OCI-M1 (cell line): ENCODE measurements at regions not wholly inside any gene's neighbourhood (a gene's known extent, or its start where the extent isn't known, plus 50 kb on each side); places are given as distances from the start of the nearest gene placed in this dataset.
A peak's percentile ranks its signal among the peaks of the same experiment; 100 is the strongest.

Source experiments
- DNase-seq: peaks from one replicate; lab custom pipeline; 2025; lab: John Stamatoyannopoulos, UW

DNA sequence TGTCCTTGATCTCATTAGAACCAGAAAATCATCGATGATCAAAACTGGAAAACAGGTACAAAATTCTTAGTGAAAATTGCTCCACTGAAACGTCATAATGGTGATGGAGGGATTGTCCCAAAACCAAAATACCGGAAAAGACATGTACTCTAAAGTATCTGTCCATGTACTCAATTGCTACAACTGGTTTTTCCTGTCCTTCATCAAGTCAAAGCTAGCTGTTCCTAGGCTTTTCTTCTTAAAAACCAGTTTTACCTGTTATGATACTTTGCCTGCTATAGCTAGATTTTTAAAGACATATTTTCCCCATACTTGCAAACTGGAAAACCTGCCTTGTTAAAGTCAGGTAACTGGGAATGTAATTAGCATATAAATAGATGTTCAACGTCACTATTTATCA, 50.5 kb upstream of the LRRC1 start:
- DNase-seq, result no peak

DNA sequence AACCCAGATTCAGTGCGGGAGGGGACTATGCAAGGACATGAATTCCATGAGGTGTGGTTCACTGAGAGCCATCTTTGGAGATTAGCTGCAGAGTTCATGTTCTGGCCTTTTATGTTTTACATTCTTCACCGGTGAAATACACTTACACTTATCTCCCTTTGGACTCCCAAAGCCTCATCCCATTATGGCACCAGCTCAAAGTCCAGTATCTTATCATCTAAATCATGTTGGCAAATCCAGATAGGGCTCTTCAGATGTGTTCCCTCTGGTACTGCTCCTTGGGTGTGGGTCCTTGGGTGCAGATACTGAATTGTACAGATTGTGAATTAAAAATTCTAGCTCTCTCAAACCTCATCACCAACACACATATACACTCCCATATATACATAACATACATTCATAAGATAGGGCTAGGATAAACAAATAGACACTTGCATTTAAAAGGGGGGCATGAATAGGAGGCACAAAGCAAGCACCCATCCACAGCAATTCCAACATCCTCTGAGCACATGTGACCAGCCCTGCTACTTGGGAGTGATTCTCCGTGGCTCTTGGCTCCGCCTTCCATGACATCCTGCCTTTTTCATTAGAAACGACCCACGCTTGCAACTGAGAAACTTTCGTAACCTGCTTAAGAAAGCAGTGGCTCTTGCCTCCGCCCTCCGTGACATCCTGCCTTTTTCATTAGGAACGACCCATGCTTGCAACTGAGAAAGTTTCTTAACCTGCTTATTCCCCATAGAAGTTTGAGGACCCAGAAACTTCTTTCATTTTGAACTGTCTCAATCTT, 53.6 kb upstream of the LRRC1 start:
- DNase-seq, result no peak

GRCh38 chr6:53737746-53738145, 57.1 kb upstream of the LRRC1 start:
- no peak for DNase-seq

DNA sequence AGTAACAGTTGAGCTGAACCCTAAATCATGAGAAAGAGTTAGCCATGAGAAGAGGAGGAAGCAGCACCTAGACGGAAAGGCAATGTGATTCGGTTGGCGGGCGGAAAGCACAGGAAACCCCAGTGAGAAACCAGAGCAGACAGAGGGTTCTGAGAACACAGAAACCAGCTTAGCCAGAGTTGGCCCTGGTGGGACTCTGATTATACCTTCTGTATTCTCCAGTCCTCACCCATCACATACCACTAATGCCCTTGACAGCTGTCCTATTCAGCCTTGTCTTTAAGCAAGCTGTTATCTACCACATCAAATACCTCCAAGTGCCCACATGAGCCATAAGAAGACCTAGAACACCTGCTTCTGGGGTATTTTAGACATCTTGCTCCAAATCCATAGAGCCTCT, 58.9 kb upstream of the LRRC1 start:
- no peak for DNase-seq

DNA sequence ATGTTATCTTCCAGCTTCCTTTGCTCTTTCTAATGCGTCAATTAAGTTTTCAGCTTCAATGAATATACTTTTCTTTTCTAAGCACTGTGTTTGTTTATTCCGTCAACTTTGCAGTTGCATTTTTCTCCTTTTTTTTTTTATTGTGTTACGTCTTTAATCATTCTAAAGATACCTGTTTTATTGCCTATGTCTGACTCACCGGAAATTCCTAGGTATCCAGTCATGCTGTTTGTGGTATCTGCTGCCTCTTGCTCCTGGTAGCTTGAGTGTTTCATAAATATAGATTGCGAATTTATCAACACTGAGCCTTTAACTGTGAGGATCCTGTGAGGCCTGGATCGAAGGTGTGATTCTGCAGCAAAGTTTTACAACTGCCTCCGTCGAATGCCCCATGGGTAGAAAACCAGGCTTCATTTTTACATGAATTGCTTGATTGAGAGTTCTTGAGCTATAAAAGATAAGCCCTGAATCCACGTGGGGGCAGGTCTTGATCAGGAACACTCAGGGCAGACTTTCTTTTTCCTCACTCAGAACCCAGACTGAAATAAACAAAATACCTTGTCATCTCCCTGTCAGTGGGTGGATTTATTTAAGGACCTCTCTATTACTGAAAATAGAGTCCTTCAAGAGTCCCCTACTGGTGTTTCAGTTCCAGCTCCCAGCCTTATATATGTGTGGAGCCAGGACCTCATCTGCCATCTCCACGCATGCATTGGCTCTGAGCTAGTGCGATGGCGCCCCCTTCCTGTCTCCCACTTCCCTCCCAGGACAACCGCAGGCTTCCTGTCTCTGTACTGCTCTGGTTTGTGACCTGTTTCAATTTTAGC, 60.1 kb upstream of the LRRC1 start:
- DNase-seq, result peak; percentile 47

GRCh38 chr6:53731866-53732636, 62.8 kb upstream of the LRRC1 start:
- DNase-seq, result no peak

GRCh38 chr6:53730767-53731166, 64.0 kb upstream of the LRRC1 start:
- no peak for DNase-seq

DNA sequence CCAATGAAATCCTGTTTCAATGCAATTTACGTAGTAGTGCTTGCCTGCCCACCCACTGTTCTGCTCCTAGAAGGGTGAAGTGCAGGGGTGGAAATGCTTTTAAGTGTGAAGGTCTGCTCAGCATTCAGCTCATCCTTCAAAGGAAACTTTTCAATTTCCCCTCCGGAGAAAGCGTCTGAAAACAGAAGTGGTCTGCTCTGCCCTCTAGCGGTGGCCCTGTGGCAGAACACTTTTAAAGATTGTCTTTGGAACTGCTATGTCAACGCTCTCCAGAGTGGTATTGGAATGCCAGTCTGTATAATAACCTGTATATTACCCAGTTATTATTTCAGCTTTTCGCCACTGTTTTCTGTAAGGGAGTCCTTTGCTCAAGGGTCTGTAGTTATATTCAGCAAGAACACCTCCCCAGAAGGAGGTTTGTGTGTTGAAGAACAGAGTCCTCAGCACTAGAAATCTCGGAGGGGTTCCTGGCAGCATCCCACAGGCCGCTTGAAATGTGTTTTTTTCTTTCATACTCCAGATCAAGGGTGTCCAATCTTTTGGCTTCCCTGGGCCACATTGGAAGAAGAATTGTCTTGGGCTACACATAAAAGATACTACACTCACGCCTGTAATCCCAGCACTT, 63.1 kb upstream of the KLHL31 start:
- DNase-seq, result peak; percentile 78

DNA sequence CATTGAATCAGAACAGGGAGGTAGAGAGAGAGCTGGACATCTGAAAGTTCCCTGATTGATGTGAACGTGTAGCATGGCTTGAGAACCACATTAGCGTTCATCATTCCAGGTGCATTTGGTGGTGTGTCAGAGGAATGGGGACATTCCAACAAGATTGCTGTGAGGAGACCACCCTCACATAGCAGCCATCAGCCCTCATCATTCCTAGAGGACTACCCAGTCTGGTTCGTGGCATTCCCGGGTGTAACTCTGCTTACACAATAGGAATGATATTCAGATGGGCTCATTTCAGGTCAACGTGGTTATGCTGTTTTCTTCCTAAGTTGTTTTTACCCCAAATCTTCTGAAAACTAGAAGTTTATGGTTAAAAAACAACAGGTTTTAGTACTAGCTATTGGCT, 62.2 kb upstream of the KLHL31 start:
- DNase-seq, result no peak

DNA sequence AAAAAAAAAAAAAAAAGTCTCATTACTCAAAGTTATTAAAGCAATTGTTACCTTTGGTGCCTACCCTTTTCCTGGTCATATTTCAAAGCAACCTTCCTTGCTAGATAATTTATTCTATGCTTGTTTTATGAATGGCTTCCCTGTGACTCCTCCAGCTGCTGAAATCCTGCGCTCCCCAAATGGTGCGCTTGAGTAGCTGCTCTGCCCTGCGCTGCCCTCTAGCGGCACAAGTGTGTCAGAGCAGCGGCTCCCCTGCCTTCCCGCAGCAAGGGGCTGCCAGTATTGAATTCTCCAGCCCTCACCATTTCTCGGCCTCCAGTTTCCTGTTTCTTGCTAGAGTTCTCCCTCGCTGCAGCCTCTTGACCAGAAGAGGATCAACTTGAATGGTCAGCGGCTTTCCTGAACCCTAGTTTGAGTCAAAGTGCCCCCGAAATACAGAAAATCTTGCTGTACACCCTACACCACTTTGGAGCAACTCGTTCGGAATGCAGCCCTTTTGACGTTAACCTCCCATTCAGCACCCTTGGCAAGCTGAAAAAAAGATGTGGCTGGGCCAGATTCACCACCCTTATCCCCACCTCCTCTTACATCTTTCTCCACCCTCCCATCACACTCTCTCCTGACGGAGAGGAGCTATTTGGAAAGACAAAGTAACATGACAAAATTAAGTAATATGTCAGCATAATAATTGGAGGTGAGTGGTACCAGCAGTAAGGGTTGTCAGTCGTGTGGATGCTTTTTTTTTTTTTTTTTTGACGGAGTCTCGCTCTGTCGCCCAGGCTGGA, 60.4 kb upstream of the KLHL31 start:
- peak; percentile 89 for DNase-seq

DNA sequence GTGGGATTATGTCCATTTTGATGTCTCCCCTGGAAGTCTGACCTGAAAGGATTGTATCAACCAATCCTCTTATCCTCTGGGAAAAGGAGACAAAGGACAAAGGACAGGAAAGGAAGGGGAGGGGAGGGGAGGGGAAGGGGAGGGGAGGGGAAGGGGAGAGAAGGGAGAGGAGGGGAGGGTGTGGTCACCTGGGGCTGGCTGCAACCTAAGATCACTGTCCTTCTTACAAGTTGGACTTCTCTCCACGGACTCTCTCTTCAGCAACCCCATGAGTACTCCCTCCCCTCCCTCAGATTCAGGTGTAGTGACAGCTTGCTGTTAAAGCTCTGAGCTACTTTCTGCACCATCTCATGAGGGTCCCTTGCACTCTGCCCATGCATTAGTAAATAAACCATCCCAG, 58.9 kb upstream of the KLHL31 start:
- no peak for DNase-seq

DNA sequence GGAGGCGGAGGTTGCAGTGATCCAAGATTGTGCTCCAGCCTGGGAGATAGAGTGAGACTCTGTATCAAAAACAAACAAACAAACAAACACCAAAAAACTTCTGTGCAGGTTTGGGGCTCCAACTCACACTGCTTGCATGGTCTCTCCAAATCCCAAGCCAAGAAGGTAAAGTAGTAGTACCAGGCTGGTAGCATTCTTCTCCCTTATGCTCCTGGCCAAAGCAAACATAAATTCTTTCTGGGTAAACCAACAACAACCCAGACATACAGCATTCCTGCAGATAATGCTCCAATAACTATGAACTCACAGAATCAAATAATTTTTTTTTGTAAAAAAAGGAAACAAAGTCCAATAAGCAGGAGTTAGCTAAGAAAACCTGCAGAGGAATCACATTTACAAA, 57.8 kb upstream of the KLHL31 start:
- DNase-seq, result no peak

GRCh38 chr6:53721766-53722165, 56.2 kb upstream of the KLHL31 start:
- no peak for DNase-seq

DNA sequence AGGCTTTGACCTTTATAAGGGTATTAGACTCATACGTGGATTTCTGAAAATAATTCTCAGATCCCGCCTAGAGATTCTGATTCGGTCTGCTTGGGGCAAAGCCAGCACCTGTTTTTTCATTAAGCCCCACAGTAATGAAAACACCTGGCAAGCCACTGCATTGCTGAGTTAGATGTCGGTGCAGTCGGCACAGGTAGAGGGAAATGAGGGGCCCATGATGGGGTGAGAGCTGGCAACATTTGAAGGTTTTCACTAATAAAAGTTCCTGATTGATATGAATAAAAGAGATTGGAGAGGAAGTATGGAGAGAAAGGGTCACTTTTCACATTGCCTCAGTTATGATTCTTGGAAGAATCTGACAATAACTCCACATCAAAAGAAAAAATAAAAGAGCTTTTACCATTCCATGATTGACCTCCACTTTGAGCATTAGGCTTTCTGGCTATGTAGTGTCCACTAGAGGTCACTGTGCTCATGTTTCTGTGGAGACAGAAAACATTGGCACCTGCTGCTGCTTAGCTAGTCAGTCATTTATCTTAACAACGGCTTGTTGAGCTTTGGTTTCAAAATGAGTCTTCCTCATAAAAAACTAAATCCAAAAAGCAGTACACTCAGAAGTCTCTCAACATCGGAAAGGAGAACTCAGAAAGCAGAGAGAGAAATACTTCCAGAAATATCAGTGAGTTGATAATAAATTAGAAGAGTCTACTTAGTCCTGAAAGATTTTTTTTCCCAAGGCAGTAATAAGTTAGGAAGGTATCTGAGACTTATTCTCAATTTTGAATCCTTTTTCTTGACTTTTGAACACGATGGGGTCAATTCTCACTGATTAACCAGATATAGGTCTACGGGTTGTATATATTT, 53.3 kb upstream of the KLHL31 start:
- DNase-seq, result peak; percentile 87

DNA sequence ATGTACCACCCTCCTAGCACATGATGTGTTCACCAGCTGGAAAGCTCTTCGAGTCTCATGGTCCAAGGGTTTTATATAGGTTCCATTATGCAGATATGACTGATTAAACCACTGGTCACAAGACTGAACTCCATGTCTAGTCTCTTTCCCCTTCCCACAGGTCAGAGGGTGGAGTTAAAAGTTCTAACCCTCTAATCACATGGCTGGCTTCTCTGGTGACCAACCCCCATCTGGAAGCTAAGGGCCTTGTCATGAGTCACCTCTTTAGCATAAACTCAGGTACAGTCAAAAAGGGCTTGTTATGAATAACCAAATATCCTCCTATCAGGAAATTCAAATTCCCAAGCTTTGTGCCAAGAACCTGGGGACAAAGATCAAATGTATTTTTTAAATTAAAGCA, 52.0 kb upstream of the KLHL31 start:
- DNase-seq, result peak; percentile 19

DNA sequence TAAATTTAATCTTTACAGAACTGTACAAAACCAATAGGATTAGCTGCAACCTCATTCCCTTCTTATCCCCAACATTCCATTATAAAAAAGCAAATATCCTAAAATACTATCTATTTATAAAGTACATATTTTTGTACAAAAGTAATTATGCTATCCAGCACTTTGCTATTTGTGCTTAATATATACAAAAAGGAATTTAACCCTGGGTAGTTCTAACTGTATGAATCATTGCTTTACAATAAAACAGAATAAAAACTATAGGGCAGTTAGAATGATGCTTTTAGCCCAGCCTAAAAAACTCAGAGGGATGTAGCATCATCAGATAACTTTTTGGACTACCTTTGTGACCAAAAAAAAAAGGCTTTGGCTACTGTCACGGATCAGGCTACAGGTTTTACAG, 49.9 kb upstream of the KLHL31 start:
- DNase-seq, result no peak
